HepG2 (cell line): ENCODE measurements at regions not wholly inside any gene's neighbourhood (a gene's known extent, or its start where the extent isn't known, plus 50 kb on each side); places are given as distances from the start of the nearest gene placed in this dataset.

Source experiments
- ATAC-seq: fragments of 200-7000 bp; cut with Tn5 transposase; 3 replicates; pipeline ENCODE4 v1.9.1; 2020; ENCODE audit warnings: mild to moderate bottlenecking, moderate library complexity
- BruUV-seq: library from RNA; stranded (reverse); fragments of 400-500 nt; replicated peaks from 2 replicates; lab custom pipeline; 2021; lab: Mats Ljungman, UMichigan
- CTCF ChIA-PET: fragments of 300-600 bp; formaldehyde crosslinking; extraction: SDS; loops from one replicate; lab custom pipeline; 2021; ENCODE audit warnings: low total read pairs, inconsistent platforms, low intra/inter-chr PET ratio; lab: Yijun Ruan, JAX
- POLR2A ChIA-PET: fragments of 350-600 bp; sonication (Branson Sonifier 250); formaldehyde crosslinking; loops from one replicate; lab custom pipeline; 2020; ENCODE audit warnings: antibody characterized with exemption, inconsistent platforms; lab: Yijun Ruan, JAX
- DNase-seq: peaks from one replicate; pipeline ENCODE4 v3.0.0-alpha.2; 2015; ENCODE audit warnings: low spot score
- FAIRE-seq: peaks from 3 replicates; lab custom pipeline; 2011; peaks lifted over from hg19 to GRCh38; lab: Jason Lieb, UNC
- H2AFZ ChIP-seq: one replicate; pipeline ENCODE4 v1.6.1; 2011; ENCODE audit warnings: low read length, inconsistent platforms
- H3K27ac ChIP-seq: fragments of 300-600 bp; 3 replicates; pipeline ENCODE4 v1.8.0; 2011; ENCODE audit warnings: mixed run types, mild to moderate bottlenecking, mixed read lengths, low read length, inconsistent platforms; ENCODE audit not compliant: insufficient read depth; ENCODE audit errors: extremely low read length
- H3K27me3 ChIP-seq, 2 experiments: fragments of 200-600 bp in 1 of 2; 2 replicates in 1 of 2; 3 replicates in 1 of 2; pipeline versions ENCODE4 v1.6.0 to v1.8.0; 2011; ENCODE audit warnings: low read length in 2 of 2, mild to moderate bottlenecking in 2 of 2, moderate library complexity in 2 of 2, inconsistent platforms in 1 of 2; ENCODE audit not compliant: insufficient read depth in 2 of 2, control insufficient read depth in 1 of 2
- H3K36me3 ChIP-seq, 2 experiments: fragments of 200-600 bp in 1 of 2; replicated peaks in 1 of 2; 2 replicates in 1 of 2; 3 replicates in 1 of 2; pipeline versions ENCODE4 v1.5.1 to v1.8.0; 2011; ENCODE audit warnings: low read length in 2 of 2, inconsistent platforms in 1 of 2; ENCODE audit not compliant: insufficient read depth in 2 of 2, control insufficient read depth in 1 of 2
- H3K4me1 ChIP-seq: 2 replicates; pipeline ENCODE4 v1.5.1; 2012; ENCODE audit warnings: low read length, inconsistent platforms; ENCODE audit not compliant: insufficient read depth
- H3K4me2 ChIP-seq: 2 replicates; pipeline ENCODE4 v1.6.0; 2011; ENCODE audit warnings: low read depth, low read length, inconsistent platforms
- H3K4me3 ChIP-seq, 3 experiments: fragments of 200-600 bp in 1 of 3; sonication (generic), shearing (Covaris generic) in 1 of 3; replicated peaks in 1 of 3; 2 replicates each; pipeline ENCODE4 v1.5.1; 2011 to 2016; ENCODE audit warnings: low read length in 3 of 3, inconsistent platforms in 2 of 3, low read depth in 2 of 3, mild to moderate bottlenecking in 2 of 3, control low read depth in 1 of 3, mixed read lengths in 1 of 3; ENCODE audit not compliant: insufficient read depth in 1 of 3
- H3K79me2 ChIP-seq: one replicate; pipeline ENCODE4 v1.6.1; 2011; ENCODE audit warnings: low read length, inconsistent platforms; ENCODE audit not compliant: insufficient read depth
- H3K9ac ChIP-seq: 2 replicates; pipeline ENCODE4 v1.6.0; 2011; ENCODE audit warnings: mild to moderate bottlenecking, low read depth, low read length, inconsistent platforms; ENCODE audit not compliant: insufficient read depth
- H3K9me3 ChIP-seq: 2 replicates; pipeline ENCODE4 v1.5.1; 2012; ENCODE audit warnings: mild to moderate bottlenecking, low read length
- H4K20me1 ChIP-seq: 2 replicates; pipeline ENCODE4 v1.6.0; 2011; ENCODE audit warnings: inconsistent platforms, mild to moderate bottlenecking, low read length, moderate library complexity; ENCODE audit not compliant: insufficient read depth
- DR1 ChIP-seq: sonication (generic); formaldehyde crosslinking; IDR thresholded peaks from 2 replicates; pipeline ENCODE4 v1.8.0; 2021; ENCODE audit warnings: mild to moderate bottlenecking, missing genetic modification reagents, inconsistent platforms
- PAWR ChIP-seq: sonication (generic); formaldehyde crosslinking; IDR thresholded peaks from 2 replicates; pipeline ENCODE4 v1.4.0; 2020; ENCODE audit warnings: missing genetic modification reagents, mild to moderate bottlenecking, borderline replicate concordance
- ZNF451 ChIP-seq: sonication (generic); formaldehyde crosslinking; IDR thresholded peaks from 2 replicates; pipeline ENCODE4 v1.5.0; 2020; ENCODE audit warnings: mild to moderate bottlenecking, missing genetic modification reagents
- ZSCAN21 ChIP-seq: sonication (generic); formaldehyde crosslinking; IDR thresholded peaks from 2 replicates; pipeline ENCODE4 v1.8.0; 2022; ENCODE audit warnings: mild to moderate bottlenecking, missing genetic modification reagents, moderate library complexity, borderline replicate concordance
- whole genome bisulfite sequencing: methylation state at CpG from one replicate; pipeline ENCODE4 v1.1.6; 2017; ENCODE audit warnings: low lambda C conversion rate; 5-methylcytosine and 5-hydroxymethylcytosine counted together
- in situ Hi-C: cut with HindIII; loops from 2 replicates; pipeline ENCODE4 v1.10.0; 2017; ENCODE audit warnings: low pct_unique_long_range_greater_than_20kb; ENCODE audit not compliant: extremely low pct_ligation_motif_present
- intact Hi-C: fragments of 100-400 bp; cut with micrococcal nuclease; formaldehyde crosslinking; loops from one replicate; pipeline ENCODE4 v1.10.0; 2022; ENCODE audit not compliant: unreplicated experiment
- TF ChIP-seq, protein P1 (sequence below): sonication (generic); formaldehyde crosslinking; IDR thresholded peaks from 2 replicates; pipeline ENCODE4 v1.9.0; 2021; ENCODE audit warnings: missing genetic modification reagents, borderline replicate concordance
- TF ChIP-seq, protein P2 (sequence below): sonication (generic); formaldehyde crosslinking; IDR thresholded peaks from 2 replicates; pipeline ENCODE4 v1.4.0; 2020; ENCODE audit warnings: missing genetic modification reagents, mild to moderate bottlenecking, borderline replicate concordance
- TF ChIP-seq, protein P3 (sequence below): sonication (generic); formaldehyde crosslinking; IDR thresholded peaks from 2 replicates; pipeline ENCODE4 v1.4.0; 2020; ENCODE audit warnings: missing genetic modification reagents
- TF ChIP-seq, protein P4 (sequence below): sonication (generic); formaldehyde crosslinking; IDR thresholded peaks from 2 replicates; pipeline ENCODE4 v1.4.0; 2020; ENCODE audit warnings: missing genetic modification reagents; ENCODE audit errors: not compliant biosample characterization
- TF ChIP-seq, protein P5 (sequence below): sonication (generic); formaldehyde crosslinking; IDR thresholded peaks from 2 replicates; pipeline ENCODE4 v1.5.1; 2020; ENCODE audit warnings: mild to moderate bottlenecking, missing genetic modification reagents, moderate library complexity
- TF ChIP-seq, protein P6 (sequence below): sonication (generic); formaldehyde crosslinking; IDR thresholded peaks from 2 replicates; pipeline ENCODE4 v1.9.0; 2022; ENCODE audit warnings: missing genetic modification reagents, mild to moderate bottlenecking, borderline replicate concordance

DNA sequence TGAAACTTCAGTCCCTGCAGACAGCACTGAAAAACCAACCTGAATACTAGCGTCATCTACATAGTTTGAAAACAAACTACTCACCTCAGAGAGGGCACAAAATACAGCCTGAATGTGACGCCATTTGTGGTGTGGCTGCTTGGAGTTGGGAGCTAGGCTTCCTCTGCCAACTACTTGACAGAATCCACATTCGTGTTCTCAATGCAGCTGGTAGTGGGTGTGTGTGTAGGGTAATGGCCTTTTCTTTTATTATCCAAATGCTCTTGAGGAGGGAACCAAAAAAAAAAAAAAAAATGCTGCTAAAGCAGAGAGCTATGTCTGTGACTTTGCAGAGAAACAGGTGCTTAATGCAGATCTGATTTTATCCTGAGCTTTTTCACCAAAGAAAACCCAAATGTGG, 207.8 kb downstream of the OTOR start (continued):
- TF ChIP-seq, protein P1, sequence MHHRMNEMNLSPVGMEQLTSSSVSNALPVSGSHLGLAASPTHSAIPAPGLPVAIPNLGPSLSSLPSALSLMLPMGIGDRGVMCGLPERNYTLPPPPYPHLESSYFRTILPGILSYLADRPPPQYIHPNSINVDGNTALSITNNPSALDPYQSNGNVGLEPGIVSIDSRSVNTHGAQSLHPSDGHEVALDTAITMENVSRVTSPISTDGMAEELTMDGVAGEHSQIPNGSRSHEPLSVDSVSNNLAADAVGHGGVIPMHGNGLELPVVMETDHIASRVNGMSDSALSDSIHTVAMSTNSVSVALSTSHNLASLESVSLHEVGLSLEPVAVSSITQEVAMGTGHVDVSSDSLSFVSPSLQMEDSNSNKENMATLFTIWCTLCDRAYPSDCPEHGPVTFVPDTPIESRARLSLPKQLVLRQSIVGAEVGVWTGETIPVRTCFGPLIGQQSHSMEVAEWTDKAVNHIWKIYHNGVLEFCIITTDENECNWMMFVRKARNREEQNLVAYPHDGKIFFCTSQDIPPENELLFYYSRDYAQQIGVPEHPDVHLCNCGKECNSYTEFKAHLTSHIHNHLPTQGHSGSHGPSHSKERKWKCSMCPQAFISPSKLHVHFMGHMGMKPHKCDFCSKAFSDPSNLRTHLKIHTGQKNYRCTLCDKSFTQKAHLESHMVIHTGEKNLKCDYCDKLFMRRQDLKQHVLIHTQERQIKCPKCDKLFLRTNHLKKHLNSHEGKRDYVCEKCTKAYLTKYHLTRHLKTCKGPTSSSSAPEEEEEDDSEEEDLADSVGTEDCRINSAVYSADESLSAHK (CRISPR knock-in tag), result no peak

DNA sequence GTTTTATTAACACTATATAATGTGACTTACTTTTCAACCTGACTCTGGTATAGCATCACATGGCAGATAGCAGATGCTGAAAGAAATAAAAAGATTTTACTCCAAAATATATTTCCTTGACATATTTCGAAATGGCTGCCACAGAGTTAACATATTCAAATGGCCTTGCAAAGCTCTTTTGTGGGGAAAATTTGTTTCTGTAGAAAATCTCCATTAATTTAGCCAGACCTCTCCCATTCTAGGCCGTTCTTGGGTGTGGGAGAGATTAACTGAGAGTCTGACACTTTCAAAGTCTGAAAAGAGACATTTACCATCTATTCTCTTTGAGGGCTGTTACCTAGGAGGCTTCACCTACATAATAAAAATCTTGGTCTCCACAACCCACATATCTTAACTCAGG, 217.2 kb downstream of the OTOR start:
- TF ChIP-seq PAWR (CRISPR knock-in tag), result no peak
- TF ChIP-seq ZSCAN21, result no peak
- TF ChIP-seq DR1, result no peak
- TF ChIP-seq ZNF451 (CRISPR knock-in tag), result no peak
- TF ChIP-seq, protein P2, sequence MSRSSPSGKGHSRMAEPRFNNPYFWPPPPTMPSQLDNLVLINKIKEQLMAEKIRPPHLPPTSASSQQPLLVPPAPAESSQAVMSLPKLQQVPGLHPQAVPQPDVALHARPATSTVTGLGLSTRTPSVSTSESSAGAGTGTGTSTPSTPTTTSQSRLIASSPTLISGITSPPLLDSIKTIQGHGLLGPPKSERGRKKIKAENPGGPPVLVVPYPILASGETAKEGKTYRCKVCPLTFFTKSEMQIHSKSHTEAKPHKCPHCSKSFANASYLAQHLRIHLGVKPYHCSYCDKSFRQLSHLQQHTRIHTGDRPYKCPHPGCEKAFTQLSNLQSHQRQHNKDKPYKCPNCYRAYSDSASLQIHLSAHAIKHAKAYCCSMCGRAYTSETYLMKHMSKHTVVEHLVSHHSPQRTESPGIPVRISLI (CRISPR knock-in tag), result no peak
- TF ChIP-seq, protein P3, sequence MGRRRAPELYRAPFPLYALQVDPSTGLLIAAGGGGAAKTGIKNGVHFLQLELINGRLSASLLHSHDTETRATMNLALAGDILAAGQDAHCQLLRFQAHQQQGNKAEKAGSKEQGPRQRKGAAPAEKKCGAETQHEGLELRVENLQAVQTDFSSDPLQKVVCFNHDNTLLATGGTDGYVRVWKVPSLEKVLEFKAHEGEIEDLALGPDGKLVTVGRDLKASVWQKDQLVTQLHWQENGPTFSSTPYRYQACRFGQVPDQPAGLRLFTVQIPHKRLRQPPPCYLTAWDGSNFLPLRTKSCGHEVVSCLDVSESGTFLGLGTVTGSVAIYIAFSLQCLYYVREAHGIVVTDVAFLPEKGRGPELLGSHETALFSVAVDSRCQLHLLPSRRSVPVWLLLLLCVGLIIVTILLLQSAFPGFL (CRISPR knock-in tag), result no peak
- TF ChIP-seq, protein P4, sequence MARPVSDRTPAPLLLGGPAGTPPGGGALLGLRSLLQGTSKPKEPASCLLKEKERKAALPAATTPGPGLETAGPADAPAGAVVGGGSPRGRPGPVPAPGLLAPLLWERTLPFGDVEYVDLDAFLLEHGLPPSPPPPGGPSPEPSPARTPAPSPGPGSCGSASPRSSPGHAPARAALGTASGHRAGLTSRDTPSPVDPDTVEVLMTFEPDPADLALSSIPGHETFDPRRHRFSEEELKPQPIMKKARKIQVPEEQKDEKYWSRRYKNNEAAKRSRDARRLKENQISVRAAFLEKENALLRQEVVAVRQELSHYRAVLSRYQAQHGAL, result no peak
- TF ChIP-seq, protein P5, sequence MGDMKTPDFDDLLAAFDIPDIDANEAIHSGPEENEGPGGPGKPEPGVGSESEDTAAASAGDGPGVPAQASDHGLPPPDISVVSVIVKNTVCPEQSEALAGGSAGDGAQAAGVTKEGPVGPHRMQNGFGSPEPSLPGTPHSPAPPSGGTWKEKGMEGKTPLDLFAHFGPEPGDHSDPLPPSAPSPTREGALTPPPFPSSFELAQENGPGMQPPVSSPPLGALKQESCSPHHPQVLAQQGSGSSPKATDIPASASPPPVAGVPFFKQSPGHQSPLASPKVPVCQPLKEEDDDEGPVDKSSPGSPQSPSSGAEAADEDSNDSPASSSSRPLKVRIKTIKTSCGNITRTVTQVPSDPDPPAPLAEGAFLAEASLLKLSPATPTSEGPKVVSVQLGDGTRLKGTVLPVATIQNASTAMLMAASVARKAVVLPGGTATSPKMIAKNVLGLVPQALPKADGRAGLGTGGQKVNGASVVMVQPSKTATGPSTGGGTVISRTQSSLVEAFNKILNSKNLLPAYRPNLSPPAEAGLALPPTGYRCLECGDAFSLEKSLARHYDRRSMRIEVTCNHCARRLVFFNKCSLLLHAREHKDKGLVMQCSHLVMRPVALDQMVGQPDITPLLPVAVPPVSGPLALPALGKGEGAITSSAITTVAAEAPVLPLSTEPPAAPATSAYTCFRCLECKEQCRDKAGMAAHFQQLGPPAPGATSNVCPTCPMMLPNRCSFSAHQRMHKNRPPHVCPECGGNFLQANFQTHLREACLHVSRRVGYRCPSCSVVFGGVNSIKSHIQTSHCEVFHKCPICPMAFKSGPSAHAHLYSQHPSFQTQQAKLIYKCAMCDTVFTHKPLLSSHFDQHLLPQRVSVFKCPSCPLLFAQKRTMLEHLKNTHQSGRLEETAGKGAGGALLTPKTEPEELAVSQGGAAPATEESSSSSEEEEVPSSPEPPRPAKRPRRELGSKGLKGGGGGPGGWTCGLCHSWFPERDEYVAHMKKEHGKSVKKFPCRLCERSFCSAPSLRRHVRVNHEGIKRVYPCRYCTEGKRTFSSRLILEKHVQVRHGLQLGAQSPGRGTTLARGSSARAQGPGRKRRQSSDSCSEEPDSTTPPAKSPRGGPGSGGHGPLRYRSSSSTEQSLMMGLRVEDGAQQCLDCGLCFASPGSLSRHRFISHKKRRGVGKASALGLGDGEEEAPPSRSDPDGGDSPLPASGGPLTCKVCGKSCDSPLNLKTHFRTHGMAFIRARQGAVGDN, result no peak
- TF ChIP-seq, protein P6, sequence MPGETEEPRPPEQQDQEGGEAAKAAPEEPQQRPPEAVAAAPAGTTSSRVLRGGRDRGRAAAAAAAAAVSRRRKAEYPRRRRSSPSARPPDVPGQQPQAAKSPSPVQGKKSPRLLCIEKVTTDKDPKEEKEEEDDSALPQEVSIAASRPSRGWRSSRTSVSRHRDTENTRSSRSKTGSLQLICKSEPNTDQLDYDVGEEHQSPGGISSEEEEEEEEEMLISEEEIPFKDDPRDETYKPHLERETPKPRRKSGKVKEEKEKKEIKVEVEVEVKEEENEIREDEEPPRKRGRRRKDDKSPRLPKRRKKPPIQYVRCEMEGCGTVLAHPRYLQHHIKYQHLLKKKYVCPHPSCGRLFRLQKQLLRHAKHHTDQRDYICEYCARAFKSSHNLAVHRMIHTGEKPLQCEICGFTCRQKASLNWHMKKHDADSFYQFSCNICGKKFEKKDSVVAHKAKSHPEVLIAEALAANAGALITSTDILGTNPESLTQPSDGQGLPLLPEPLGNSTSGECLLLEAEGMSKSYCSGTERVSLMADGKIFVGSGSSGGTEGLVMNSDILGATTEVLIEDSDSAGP (CRISPR knock-in tag), result no peak

More for the DNA sequence above, 217.2 kb downstream of the OTOR start:
- DNase-seq (no peak), FAIRE-seq (no peak), ATAC-seq (no peak)
- Histone ChIP-seq H3K27me3 (no peaks in the 10 kb centered on the region), H4K20me1 (no peaks in the 10 kb centered on the region), H3K27ac (no peak overlapping the region), H3K4me2 (no peak overlapping the region), H3K9me3 (peaks cover 10% of the 10 kb centered on the region), H3K36me3 (no peaks in the 10 kb centered on the region), H3K4me3 (no peak overlapping the region), H3K4me1 (no peaks in the 10 kb centered on the region), H3K79me2 (no peaks in the 10 kb centered on the region), H2AFZ (no peak overlapping the region), H3K9ac (no peak overlapping the region)
- intact Hi-C loops (no loop called here), in situ Hi-C loops (no loop called here)
- POLR2A ChIA-PET, result no interaction called here
- BruUV-seq, result no TSS peak
- CTCF ChIA-PET, result no interaction called here
- WGBS, result 0% methylated on average over 2 of the region's 2 CpGs
